WTC11 (cell line): ENCODE measurements at regions not wholly inside any gene's neighbourhood (a gene's known extent, or its start where the extent isn't known, plus 50 kb on each side); places are given as distances from the start of the nearest gene placed in this dataset.

Experiments
- ATAC-seq: fragments of 200-7000 bp; cut with Tn5 transposase; 2 replicates; pipeline ENCODE4 v1.10.0; 2021; ENCODE audit warnings: mild to moderate bottlenecking, moderate library complexity
- CTCF ChIA-PET: fragments of 300-600 bp; sonication (Branson Sonifier 250); formaldehyde crosslinking; loops from one replicate; lab custom pipeline; 2021; ENCODE audit warnings: antibody characterized with exemption; lab: Charles Lee
- POLR2A ChIA-PET: fragments of 350-600 bp; sonication (Branson Sonifier 250); formaldehyde crosslinking; loops from one replicate; lab custom pipeline; 2021; ENCODE audit warnings: antibody characterized with exemption; lab: Charles Lee
- DNase-seq: peaks from one replicate; pipeline ENCODE4 v3.0.0; 2021; ENCODE audit warnings: low spot score
- H3K27ac Mint-ChIP-seq: 2 replicates; pipeline ENCODE4 v1.8.0; 2021; ENCODE audit warnings: mixed read lengths
- H3K27me3 Mint-ChIP-seq: 2 replicates; pipeline ENCODE4 v1.8.0; 2021; ENCODE audit warnings: low read depth, mild to moderate bottlenecking, moderate library complexity, mixed read lengths
- H3K36me3 Mint-ChIP-seq: 2 replicates; pipeline ENCODE4 v1.8.0; 2021; ENCODE audit warnings: mixed read lengths
- H3K4me1 Mint-ChIP-seq: 2 replicates; pipeline ENCODE4 v1.8.0; 2022; ENCODE audit warnings: mixed read lengths
- H3K4me3 Mint-ChIP-seq: 2 replicates; pipeline ENCODE4 v1.8.0; 2021; ENCODE audit warnings: mild to moderate bottlenecking, moderate library complexity, mixed read lengths
- H3K9me3 Mint-ChIP-seq: 2 replicates; pipeline ENCODE4 v1.8.0; 2021; ENCODE audit warnings: mixed read lengths
- AR ChIP-seq: fragments of 250-450 bp; sonication (Bioruptor Pico); IDR thresholded peaks from 2 replicates; pipeline ENCODE4 v1.9.0; 2021; ENCODE audit warnings: mild to moderate bottlenecking
- ATF1 ChIP-seq: sonication (generic); formaldehyde crosslinking; IDR thresholded peaks from 2 replicates; pipeline ENCODE4 v1.8.1; 2023; ENCODE audit warnings: mild to moderate bottlenecking, moderate library complexity, missing genetic modification reagents
- E2F4 ChIP-seq: sonication (generic); formaldehyde crosslinking; IDR thresholded peaks from 2 replicates; pipeline ENCODE4 v1.8.1; 2022; ENCODE audit warnings: low read depth, mild to moderate bottlenecking, moderate library complexity, missing genetic modification reagents, borderline replicate concordance
- EMX1 ChIP-seq: fragments of 250-450 bp; sonication (Bioruptor Pico); IDR thresholded peaks from 2 replicates; pipeline ENCODE4 v1.8.0; 2021; ENCODE audit warnings: mild to moderate bottlenecking
- ESRRA ChIP-seq: sonication (generic); formaldehyde crosslinking; IDR thresholded peaks from 2 replicates; pipeline ENCODE4 v1.8.1; 2022; ENCODE audit warnings: mild to moderate bottlenecking, missing genetic modification reagents, borderline replicate concordance
- GTF2I ChIP-seq: fragments of 250-450 bp; sonication (Bioruptor Pico); conservative IDR thresholded peaks from 2 replicates; pipeline ENCODE4 v1.4.0; 2021; ENCODE audit warnings: mild to moderate bottlenecking
- HMGA2 ChIP-seq: fragments of 250-450 bp; sonication (Bioruptor Pico); IDR thresholded peaks from 2 replicates; pipeline ENCODE4 v1.4.0; 2021; ENCODE audit warnings: mild to moderate bottlenecking, moderate library complexity
- MXD4 ChIP-seq: fragments of 250-450 bp; sonication (Bioruptor Pico); IDR thresholded peaks from 2 replicates; pipeline ENCODE4 v1.8.0; 2021; ENCODE audit warnings: mild to moderate bottlenecking, moderate library complexity, borderline replicate concordance
- NFE2L1 ChIP-seq: sonication (generic); formaldehyde crosslinking; IDR thresholded peaks from 2 replicates; pipeline ENCODE4 v1.8.1; 2023; ENCODE audit warnings: missing genetic modification reagents
- NFYB ChIP-seq: sonication (generic); formaldehyde crosslinking; conservative IDR thresholded peaks from 2 replicates; pipeline ENCODE4 v1.8.0; 2022; ENCODE audit warnings: low read depth, missing genetic modification reagents
- PRDM15 ChIP-seq: sonication (generic); formaldehyde crosslinking; IDR thresholded peaks from 2 replicates; pipeline ENCODE4 v1.8.0; 2022; ENCODE audit warnings: missing genetic modification reagents
- PRRX2 ChIP-seq: fragments of 250-450 bp; sonication (Bioruptor Pico); IDR thresholded peaks from 2 replicates; pipeline ENCODE4 v1.8.0; 2021; ENCODE audit warnings: mild to moderate bottlenecking
- SMAD4 ChIP-seq: sonication (generic); formaldehyde crosslinking; IDR thresholded peaks from 2 replicates; pipeline ENCODE4 v1.8.0; 2022; ENCODE audit warnings: mild to moderate bottlenecking, missing genetic modification reagents
- ZBTB43 ChIP-seq: sonication (generic); formaldehyde crosslinking; IDR thresholded peaks from 2 replicates; pipeline ENCODE4 v1.8.1; 2023; ENCODE audit warnings: mild to moderate bottlenecking, missing genetic modification reagents
- TF ChIP-seq, protein P1 (sequence below): sonication (generic); formaldehyde crosslinking; IDR thresholded peaks from 2 replicates; pipeline ENCODE4 v1.8.0; 2022; ENCODE audit warnings: mild to moderate bottlenecking, missing genetic modification reagents
- TF ChIP-seq, protein P2 (sequence below): sonication (generic); formaldehyde crosslinking; IDR thresholded peaks from 2 replicates; pipeline ENCODE4 v1.8.0; 2023; ENCODE audit warnings: missing genetic modification reagents, mild to moderate bottlenecking, borderline replicate concordance
- TF ChIP-seq, protein P3 (sequence below): fragments of 250-450 bp; sonication (Bioruptor Pico); IDR thresholded peaks from 2 replicates; pipeline ENCODE4 v1.9.0; 2021; ENCODE audit warnings: moderate library complexity, mild to moderate bottlenecking, inconsistent platforms, borderline replicate concordance
- TF ChIP-seq, protein P4 (sequence below): sonication (generic); formaldehyde crosslinking; IDR thresholded peaks from 2 replicates; pipeline ENCODE4 v1.8.1; 2022; ENCODE audit warnings: missing genetic modification reagents, borderline replicate concordance

DNA sequence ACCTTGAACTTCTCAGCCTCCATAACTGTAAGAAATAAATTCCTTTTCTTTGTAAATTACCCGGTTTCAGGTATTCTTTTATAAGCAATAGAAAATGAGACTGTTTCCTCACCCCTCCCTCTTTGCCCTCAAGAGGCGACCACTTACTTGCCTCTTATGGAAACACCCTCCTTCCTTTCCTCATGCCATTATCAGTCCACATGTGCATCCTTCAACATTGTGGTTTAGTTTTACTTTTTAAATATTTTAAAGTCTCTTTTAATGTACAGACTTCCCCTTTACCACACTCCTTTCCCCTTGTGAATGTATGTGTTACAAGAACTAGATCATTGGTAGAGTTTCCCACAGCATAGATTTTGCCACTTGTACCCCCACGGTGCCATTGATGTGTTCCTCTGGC, 202.4 kb upstream of the SIX2 start (continued):
- TF ChIP-seq, protein P1, sequence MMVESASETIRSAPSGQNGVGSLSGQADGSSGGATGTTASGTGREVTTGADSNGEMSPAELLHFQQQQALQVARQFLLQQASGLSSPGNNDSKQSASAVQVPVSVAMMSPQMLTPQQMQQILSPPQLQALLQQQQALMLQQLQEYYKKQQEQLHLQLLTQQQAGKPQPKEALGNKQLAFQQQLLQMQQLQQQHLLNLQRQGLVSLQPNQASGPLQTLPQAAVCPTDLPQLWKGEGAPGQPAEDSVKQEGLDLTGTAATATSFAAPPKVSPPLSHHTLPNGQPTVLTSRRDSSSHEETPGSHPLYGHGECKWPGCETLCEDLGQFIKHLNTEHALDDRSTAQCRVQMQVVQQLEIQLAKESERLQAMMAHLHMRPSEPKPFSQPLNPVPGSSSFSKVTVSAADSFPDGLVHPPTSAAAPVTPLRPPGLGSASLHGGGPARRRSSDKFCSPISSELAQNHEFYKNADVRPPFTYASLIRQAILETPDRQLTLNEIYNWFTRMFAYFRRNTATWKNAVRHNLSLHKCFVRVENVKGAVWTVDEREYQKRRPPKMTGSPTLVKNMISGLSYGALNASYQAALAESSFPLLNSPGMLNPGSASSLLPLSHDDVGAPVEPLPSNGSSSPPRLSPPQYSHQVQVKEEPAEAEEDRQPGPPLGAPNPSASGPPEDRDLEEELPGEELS (CRISPR knock-in tag) = no peak
- no peak for TF ChIP-seq NFE2L1 (CRISPR knock-in tag)
- TF ChIP-seq, protein P2, sequence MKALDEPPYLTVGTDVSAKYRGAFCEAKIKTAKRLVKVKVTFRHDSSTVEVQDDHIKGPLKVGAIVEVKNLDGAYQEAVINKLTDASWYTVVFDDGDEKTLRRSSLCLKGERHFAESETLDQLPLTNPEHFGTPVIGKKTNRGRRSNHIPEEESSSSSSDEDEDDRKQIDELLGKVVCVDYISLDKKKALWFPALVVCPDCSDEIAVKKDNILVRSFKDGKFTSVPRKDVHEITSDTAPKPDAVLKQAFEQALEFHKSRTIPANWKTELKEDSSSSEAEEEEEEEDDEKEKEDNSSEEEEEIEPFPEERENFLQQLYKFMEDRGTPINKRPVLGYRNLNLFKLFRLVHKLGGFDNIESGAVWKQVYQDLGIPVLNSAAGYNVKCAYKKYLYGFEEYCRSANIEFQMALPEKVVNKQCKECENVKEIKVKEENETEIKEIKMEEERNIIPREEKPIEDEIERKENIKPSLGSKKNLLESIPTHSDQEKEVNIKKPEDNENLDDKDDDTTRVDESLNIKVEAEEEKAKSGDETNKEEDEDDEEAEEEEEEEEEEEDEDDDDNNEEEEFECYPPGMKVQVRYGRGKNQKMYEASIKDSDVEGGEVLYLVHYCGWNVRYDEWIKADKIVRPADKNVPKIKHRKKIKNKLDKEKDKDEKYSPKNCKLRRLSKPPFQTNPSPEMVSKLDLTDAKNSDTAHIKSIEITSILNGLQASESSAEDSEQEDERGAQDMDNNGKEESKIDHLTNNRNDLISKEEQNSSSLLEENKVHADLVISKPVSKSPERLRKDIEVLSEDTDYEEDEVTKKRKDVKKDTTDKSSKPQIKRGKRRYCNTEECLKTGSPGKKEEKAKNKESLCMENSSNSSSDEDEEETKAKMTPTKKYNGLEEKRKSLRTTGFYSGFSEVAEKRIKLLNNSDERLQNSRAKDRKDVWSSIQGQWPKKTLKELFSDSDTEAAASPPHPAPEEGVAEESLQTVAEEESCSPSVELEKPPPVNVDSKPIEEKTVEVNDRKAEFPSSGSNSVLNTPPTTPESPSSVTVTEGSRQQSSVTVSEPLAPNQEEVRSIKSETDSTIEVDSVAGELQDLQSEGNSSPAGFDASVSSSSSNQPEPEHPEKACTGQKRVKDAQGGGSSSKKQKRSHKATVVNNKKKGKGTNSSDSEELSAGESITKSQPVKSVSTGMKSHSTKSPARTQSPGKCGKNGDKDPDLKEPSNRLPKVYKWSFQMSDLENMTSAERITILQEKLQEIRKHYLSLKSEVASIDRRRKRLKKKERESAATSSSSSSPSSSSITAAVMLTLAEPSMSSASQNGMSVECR (CRISPR knock-in tag) = no peak
- TF ChIP-seq, protein P3, sequence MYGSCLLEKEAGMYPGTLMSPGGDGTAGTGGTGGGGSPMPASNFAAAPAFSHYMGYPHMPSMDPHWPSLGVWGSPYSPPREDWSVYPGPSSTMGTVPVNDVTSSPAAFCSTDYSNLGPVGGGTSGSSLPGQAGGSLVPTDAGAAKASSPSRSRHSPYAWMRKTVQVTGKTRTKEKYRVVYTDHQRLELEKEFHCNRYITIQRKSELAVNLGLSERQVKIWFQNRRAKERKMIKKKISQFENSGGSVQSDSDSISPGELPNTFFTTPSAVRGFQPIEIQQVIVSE (CRISPR knock-in tag) = no peak
- no peak for TF ChIP-seq PRDM15 (CRISPR knock-in tag)
- TF ChIP-seq ESRRA (CRISPR knock-in tag) = no peak
- TF ChIP-seq, protein P4, sequence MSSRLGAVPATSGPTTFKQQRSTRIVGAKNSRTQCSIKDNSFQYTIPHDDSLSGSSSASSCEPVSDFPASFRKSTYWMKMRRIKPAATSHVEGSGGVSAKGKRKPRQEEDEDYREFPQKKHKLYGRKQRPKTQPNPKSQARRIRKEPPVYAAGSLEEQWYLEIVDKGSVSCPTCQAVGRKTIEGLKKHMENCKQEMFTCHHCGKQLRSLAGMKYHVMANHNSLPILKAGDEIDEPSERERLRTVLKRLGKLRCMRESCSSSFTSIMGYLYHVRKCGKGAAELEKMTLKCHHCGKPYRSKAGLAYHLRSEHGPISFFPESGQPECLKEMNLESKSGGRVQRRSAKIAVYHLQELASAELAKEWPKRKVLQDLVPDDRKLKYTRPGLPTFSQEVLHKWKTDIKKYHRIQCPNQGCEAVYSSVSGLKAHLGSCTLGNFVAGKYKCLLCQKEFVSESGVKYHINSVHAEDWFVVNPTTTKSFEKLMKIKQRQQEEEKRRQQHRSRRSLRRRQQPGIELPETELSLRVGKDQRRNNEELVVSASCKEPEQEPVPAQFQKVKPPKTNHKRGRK = no peak
- no peak for TF ChIP-seq PRRX2
- TF ChIP-seq MXD4 (CRISPR knock-in tag) = no peak
- TF ChIP-seq ZBTB43 (CRISPR knock-in tag) = no peak

GRCh38 chr2:45210462-45211195, 201.4 kb upstream of the SIX2 start:
- ATAC-seq (no peak), DNase-seq (no peak)
- ChIA-PET CTCF (no interaction called here), POLR2A (no interaction called here)
- no peaks in the 10 kb centered on the region for H3K4me1 Mint-ChIP-seq
- H3K27me3 Mint-ChIP-seq = no peaks in the 10 kb centered on the region
- no peak overlapping the region for H3K4me3 Mint-ChIP-seq
- no peaks in the 10 kb centered on the region for H3K36me3 Mint-ChIP-seq
- no peak overlapping the region for H3K27ac Mint-ChIP-seq
- H3K9me3 Mint-ChIP-seq = no peaks in the 10 kb centered on the region
- TF ChIP-seq SMAD4 (CRISPR knock-in tag) = no peak
- no peak for TF ChIP-seq E2F4 (CRISPR knock-in tag)
- no peak for TF ChIP-seq NFYB (CRISPR knock-in tag)
- no peak for TF ChIP-seq AR
- no peak for TF ChIP-seq ATF1 (CRISPR knock-in tag)
- TF ChIP-seq HMGA2 (CRISPR knock-in tag) = no peak
- TF ChIP-seq EMX1 (CRISPR knock-in tag) = no peak
- no peak for TF ChIP-seq GTF2I
